ENCODE measurements at regions not wholly inside any gene's neighbourhood (a gene's known extent, or its start where the extent isn't known, plus 50 kb on each side); places are given as distances from the start of the nearest gene placed in this dataset.

GRCh38 chr7:136605532-136606329 is 262.7 kb upstream of the CHRM2 start:
- H3K36me3 ChIP-seq (ENCODE audit: insufficient read depth, low read length): no peaks in the 10 kb centered on the region
- no peaks in the 10 kb centered on the region for H3K27me3 ChIP-seq (ENCODE audit: insufficient read depth, low read length)
- 95% methylated on average over 2 of the region's 2 CpGs for WGBS
- no peak overlapping the region for H3K27ac ChIP-seq (ENCODE audit: low read depth, low read length)
- H3K4me3 ChIP-seq (ENCODE audit: low read length): no peak overlapping the region
- H3K9me3 ChIP-seq (ENCODE audit: insufficient read depth, low read depth, low read length): no peaks in the 10 kb centered on the region
- H3K4me1 ChIP-seq (ENCODE audit: insufficient read depth, low read length): no peaks in the 10 kb centered on the region
- H3K9ac ChIP-seq (ENCODE audit: low read depth, low read length): no peak overlapping the region

GRCh38 chr7:136601772-136602171 is 266.7 kb upstream of the CHRM2 start:
- WGBS: 97% methylated on average over 2 of the region's 2 CpGs
- H3K36me3 ChIP-seq (ENCODE audit: insufficient read depth, low read length): no peaks in the 10 kb centered on the region
- no peaks in the 10 kb centered on the region for H3K9me3 ChIP-seq (ENCODE audit: insufficient read depth, low read depth, low read length)

GRCh38 chr7:136600475-136600874 is 268.0 kb upstream of the CHRM2 start:
- Histone ChIP-seq H3K27me3 (ENCODE audit: insufficient read depth, low read length) (no peaks in the 10 kb centered on the region), H3K4me1 (ENCODE audit: insufficient read depth, low read length) (no peaks in the 10 kb centered on the region), H3K9me3 (ENCODE audit: insufficient read depth, low read depth, low read length) (no peaks in the 10 kb centered on the region), H3K4me3 (ENCODE audit: low read length) (no peak overlapping the region), H3K27ac (ENCODE audit: low read depth, low read length) (no peak overlapping the region), H3K36me3 (ENCODE audit: insufficient read depth, low read length) (no peaks in the 10 kb centered on the region), H3K9ac (ENCODE audit: low read depth, low read length) (no peak overlapping the region)

More at GRCh38 chr7:136601772-136602171, 266.7 kb upstream of the CHRM2 start:
- Histone ChIP-seq H3K4me3 (ENCODE audit: low read length) (no peak overlapping the region), H3K27ac (ENCODE audit: low read depth, low read length) (no peak overlapping the region), H3K27me3 (ENCODE audit: insufficient read depth, low read length) (no peaks in the 10 kb centered on the region), H3K9ac (ENCODE audit: low read depth, low read length) (no peak overlapping the region), H3K4me1 (ENCODE audit: insufficient read depth, low read length) (no peaks in the 10 kb centered on the region)

- H3K4me1 ChIP-seq (ENCODE audit: insufficient read depth, low read length): no peaks in the 10 kb centered on the region
- H3K27ac ChIP-seq (ENCODE audit: low read depth, low read length): no peak overlapping the region
- no peaks in the 10 kb centered on the region for H3K36me3 ChIP-seq (ENCODE audit: insufficient read depth, low read length)
- no peak overlapping the region for H3K9ac ChIP-seq (ENCODE audit: low read depth, low read length)
- WGBS: 95% methylated on average over 1 of the region's 1 CpG
- H3K9me3 ChIP-seq (ENCODE audit: insufficient read depth, low read depth, low read length): no peaks in the 10 kb centered on the region
- no peaks in the 10 kb centered on the region for H3K27me3 ChIP-seq (ENCODE audit: insufficient read depth, low read length)
- H3K4me3 ChIP-seq (ENCODE audit: low read length): no peak overlapping the region
These were observed 273.7 kb upstream of the CHRM2 start for GRCh38 chr7:136594739-136595144.

DNA sequence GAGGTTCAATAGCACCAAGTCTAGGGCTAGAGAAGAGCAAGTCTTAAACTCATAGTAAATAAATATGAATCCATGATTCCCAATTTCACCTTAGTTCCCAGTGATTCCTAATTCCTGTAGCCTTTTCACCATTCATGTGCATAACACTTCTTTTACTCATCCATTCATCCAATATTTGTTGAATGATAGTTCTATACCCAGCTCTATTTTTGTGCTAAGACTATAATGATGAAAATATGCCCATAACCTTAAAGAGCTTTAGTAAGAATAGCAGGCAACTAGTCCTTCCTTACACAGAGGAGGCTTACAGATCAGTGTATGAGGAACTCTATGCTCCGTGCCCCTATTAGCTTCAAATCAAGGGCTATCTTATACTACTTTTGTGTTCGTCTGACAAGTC is 280.2 kb upstream of the CHRM2 start:
- Histone ChIP-seq H3K9ac (ENCODE audit: low read depth, low read length) (no peak overlapping the region), H3K4me3 (ENCODE audit: low read length) (no peak overlapping the region), H3K4me1 (ENCODE audit: insufficient read depth, low read length) (no peaks in the 10 kb centered on the region), H3K27me3 (ENCODE audit: insufficient read depth, low read length) (no peaks in the 10 kb centered on the region), H3K27ac (ENCODE audit: low read depth, low read length) (no peak overlapping the region), H3K36me3 (ENCODE audit: insufficient read depth, low read length) (no peaks in the 10 kb centered on the region), H3K9me3 (ENCODE audit: insufficient read depth, low read depth, low read length) (no peaks in the 10 kb centered on the region)
- 92% methylated on average over 2 of the region's 2 CpGs for WGBS

DNA sequence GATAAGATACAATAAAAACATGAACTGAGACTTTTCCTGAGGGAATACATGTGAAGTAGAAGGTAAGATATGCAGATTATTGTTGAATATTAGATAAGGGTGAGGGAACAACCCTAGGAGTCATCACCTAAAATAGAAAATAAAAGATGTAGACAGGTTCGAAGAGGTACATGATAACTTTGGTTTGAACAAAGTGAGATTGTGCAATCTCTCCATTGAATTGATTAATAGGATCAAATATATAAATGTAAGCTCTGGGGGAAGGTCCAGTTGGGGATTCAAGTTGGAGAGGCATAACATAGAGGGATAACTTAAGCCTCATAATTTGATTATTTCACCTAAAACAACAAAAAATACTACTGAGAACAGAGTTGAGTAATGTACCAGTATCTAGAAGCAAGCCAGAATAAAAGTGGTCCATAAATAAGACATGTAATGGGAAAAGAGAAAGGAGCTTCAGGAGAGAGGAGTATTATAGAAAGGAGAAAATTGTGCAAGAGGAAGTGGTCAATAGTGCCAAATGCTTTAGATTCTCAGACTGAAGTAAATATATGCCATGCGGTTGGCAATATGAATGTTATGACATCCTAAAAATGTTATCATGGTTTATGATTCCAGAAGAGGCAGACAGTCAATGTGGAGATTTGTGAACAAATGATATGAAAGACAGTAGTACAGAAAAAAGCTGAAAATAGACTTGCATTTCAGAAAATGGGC is 282.3 kb upstream of the CHRM2 start:
- no peak overlapping the region for H3K9ac ChIP-seq (ENCODE audit: low read depth, low read length)
- H3K36me3 ChIP-seq (ENCODE audit: insufficient read depth, low read length): no peaks in the 10 kb centered on the region
- H3K27ac ChIP-seq (ENCODE audit: low read depth, low read length): no peak overlapping the region
- H3K4me1 ChIP-seq (ENCODE audit: insufficient read depth, low read length): no peaks in the 10 kb centered on the region
- no peaks in the 10 kb centered on the region for H3K27me3 ChIP-seq (ENCODE audit: insufficient read depth, low read length)
- H3K4me3 ChIP-seq (ENCODE audit: low read length): no peak overlapping the region
- WGBS: 90% methylated on average over 2 of the region's 2 CpGs
- H3K9me3 ChIP-seq (ENCODE audit: insufficient read depth, low read depth, low read length): no peaks in the 10 kb centered on the region

GRCh38 chr7:136566491-136566890 is 302.0 kb upstream of the CHRM2 start:
- no peak overlapping the region for H3K4me3 ChIP-seq (ENCODE audit: low read length)
- 47% methylated on average over 2 of the region's 2 CpGs for WGBS
- no peak overlapping the region for H3K27ac ChIP-seq (ENCODE audit: low read depth, low read length)
- no peaks in the 10 kb centered on the region for H3K36me3 ChIP-seq (ENCODE audit: insufficient read depth, low read length)
- no peaks in the 10 kb centered on the region for H3K9me3 ChIP-seq (ENCODE audit: insufficient read depth, low read depth, low read length)
- no peaks in the 10 kb centered on the region for H3K27me3 ChIP-seq (ENCODE audit: insufficient read depth, low read length)
- no peaks in the 10 kb centered on the region for H3K4me1 ChIP-seq (ENCODE audit: insufficient read depth, low read length)
- no peak overlapping the region for H3K9ac ChIP-seq (ENCODE audit: low read depth, low read length)

DNA sequence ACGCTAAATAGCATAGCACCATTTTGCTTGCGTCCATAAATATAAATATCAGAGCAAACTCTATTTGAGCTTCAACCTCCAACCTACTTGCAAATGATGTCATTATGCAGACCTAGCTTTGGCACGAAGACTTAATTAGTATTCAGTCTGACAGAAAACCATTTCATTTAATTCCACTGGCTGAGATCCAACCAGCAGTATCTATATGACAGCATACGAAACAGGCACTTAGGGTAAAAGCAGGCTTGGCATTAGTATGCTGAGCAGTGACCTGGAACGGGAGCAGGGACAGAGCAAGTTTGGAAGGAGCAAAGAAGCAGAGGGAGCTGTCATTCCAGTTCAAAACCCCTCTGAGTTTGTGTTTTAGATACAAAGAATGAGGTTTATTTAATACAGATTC is 312.5 kb upstream of the CHRM2 start:
- Histone ChIP-seq H3K4me1 (ENCODE audit: insufficient read depth, low read length) (no peaks in the 10 kb centered on the region), H3K9me3 (ENCODE audit: insufficient read depth, low read depth, low read length) (no peaks in the 10 kb centered on the region), H3K9ac (ENCODE audit: low read depth, low read length) (no peak overlapping the region), H3K27ac (ENCODE audit: low read depth, low read length) (no peak overlapping the region), H3K4me3 (ENCODE audit: low read length) (no peak overlapping the region), H3K36me3 (ENCODE audit: insufficient read depth, low read length) (no peaks in the 10 kb centered on the region), H3K27me3 (ENCODE audit: insufficient read depth, low read length) (no peaks in the 10 kb centered on the region)
- WGBS: 90% methylated on average over 5 of the region's 5 CpGs

- Histone ChIP-seq H3K9me3 (ENCODE audit: insufficient read depth, low read depth, low read length) (no peaks in the 10 kb centered on the region), H3K9ac (ENCODE audit: low read depth, low read length) (no peak overlapping the region), H3K27ac (ENCODE audit: low read depth, low read length) (no peak overlapping the region), H3K4me1 (ENCODE audit: insufficient read depth, low read length) (no peaks in the 10 kb centered on the region), H3K36me3 (ENCODE audit: insufficient read depth, low read length) (no peaks in the 10 kb centered on the region), H3K27me3 (ENCODE audit: insufficient read depth, low read length) (no peaks in the 10 kb centered on the region), H3K4me3 (ENCODE audit: low read length) (no peak overlapping the region)
- WGBS: 90% methylated on average over 1 of the region's 1 CpG
These were observed 316.8 kb upstream of the CHRM2 start for GRCh38 chr7:136551618-136552017.

- no peaks in the 10 kb centered on the region for H3K27me3 ChIP-seq (ENCODE audit: insufficient read depth, low read length)
- H3K36me3 ChIP-seq (ENCODE audit: insufficient read depth, low read length): no peaks in the 10 kb centered on the region
- no peaks in the 10 kb centered on the region for H3K4me1 ChIP-seq (ENCODE audit: insufficient read depth, low read length)
- no peak overlapping the region for H3K27ac ChIP-seq (ENCODE audit: low read depth, low read length)
- no peak overlapping the region for H3K4me3 ChIP-seq (ENCODE audit: low read length)
- 100% methylated on average over 1 of the region's 1 CpG for WGBS
- H3K9ac ChIP-seq (ENCODE audit: low read depth, low read length): no peak overlapping the region
- no peaks in the 10 kb centered on the region for H3K9me3 ChIP-seq (ENCODE audit: insufficient read depth, low read depth, low read length)
These were observed 318.7 kb upstream of the CHRM2 start for GRCh38 chr7:136549756-136550155.

GRCh38 chr7:136533732-136534131 is 334.7 kb upstream of the CHRM2 start:
- no peak overlapping the region for H3K9ac ChIP-seq (ENCODE audit: low read depth, low read length)
- H3K4me1 ChIP-seq (ENCODE audit: insufficient read depth, low read length): no peaks in the 10 kb centered on the region
- H3K27ac ChIP-seq (ENCODE audit: low read depth, low read length): no peak overlapping the region
- H3K9me3 ChIP-seq (ENCODE audit: insufficient read depth, low read depth, low read length): no peaks in the 10 kb centered on the region
- no peaks in the 10 kb centered on the region for H3K27me3 ChIP-seq (ENCODE audit: insufficient read depth, low read length)
- WGBS: 89% methylated on average over 8 of the region's 8 CpGs
- H3K36me3 ChIP-seq (ENCODE audit: insufficient read depth, low read length): no peaks in the 10 kb centered on the region
- H3K4me3 ChIP-seq (ENCODE audit: low read length): no peak overlapping the region

All from HUES64 (cell line).